ENCODE measurements at regions not wholly inside any gene's neighbourhood (a gene's known extent, or its start where the extent isn't known, plus 50 kb on each side); places are given as distances from the start of the nearest gene placed in this dataset.

- peak; percentile 93 for DNase-seq (ENCODE audit: low spot score)
- peak overlapping the region; percentile 89 to 92 for H3K27ac ChIP-seq
- H3K4me3 ChIP-seq: peak overlapping the region; percentile 72
- no peak for TF ChIP-seq CTCF (IDR thresholded peaks at IDR 0.05)
Measured at GRCh38 chr18:22346953-22347605, 70.6 kb downstream of the CTAGE1 start.

GRCh38 chr18:22346401-22346952, 71.2 kb downstream of the CTAGE1 start:
- Histone ChIP-seq H3K27ac (peak overlapping the region; percentile 89 to 92), H3K4me3 (peak overlapping the region; percentile 72)
- no peak for TF ChIP-seq CTCF (IDR thresholded peaks at IDR 0.05)
- no peak for DNase-seq (ENCODE audit: low spot score)

GRCh38 chr18:22345718-22346117, 72.0 kb downstream of the CTAGE1 start:
- no peak for TF ChIP-seq CTCF (IDR thresholded peaks at IDR 0.05)
- DNase-seq (ENCODE audit: low spot score): no peak
- H3K4me3 ChIP-seq: no peak overlapping the region
- peak overlapping the region; percentile 89 to 92 for H3K27ac ChIP-seq

GRCh38 chr18:22344908-22345670, 72.6 kb downstream of the CTAGE1 start:
- DNase-seq (ENCODE audit: low spot score): no peak
- TF ChIP-seq CTCF (IDR thresholded peaks at IDR 0.05): no peak
- H3K4me3 ChIP-seq: no peak overlapping the region
- peak overlapping the region; percentile 89 to 92 for H3K27ac ChIP-seq

- DNase-seq (ENCODE audit: low spot score): no peak
- no peak overlapping the region for H3K4me3 ChIP-seq
- no peak for TF ChIP-seq CTCF (IDR thresholded peaks at IDR 0.05)
- H3K27ac ChIP-seq: no peak overlapping the region
Measured at GRCh38 chr18:22344445-22344844, 73.3 kb downstream of the CTAGE1 start.

GRCh38 chr18:22343613-22344012, 74.1 kb downstream of the CTAGE1 start:
- TF ChIP-seq CTCF (IDR thresholded peaks at IDR 0.05): no peak
- Histone ChIP-seq H3K4me3 (no peak overlapping the region), H3K27ac (no peak overlapping the region)
- no peak for DNase-seq (ENCODE audit: low spot score)
